GM12878 (cell line): ENCODE measurements at regions not wholly inside any gene's neighbourhood (a gene's known extent, or its start where the extent isn't known, plus 50 kb on each side); places are given as distances from the start of the nearest gene placed in this dataset.

Experiments used
- ATAC-seq: fragments of 200-7000 bp; cut with Tn5 transposase; 3 replicates; pipeline ENCODE4 v1.9.1; 2020; ENCODE audit warnings: mild to moderate bottlenecking, moderate library complexity
- BruUV-seq: library from RNA; stranded (reverse); fragments of 400-500 nt; replicated peaks from 2 replicates; lab custom pipeline; 2021; lab: Mats Ljungman, UMichigan
- CTCF ChIA-PET: fragments of 300-600 bp; sonication (Branson Sonifier 250); formaldehyde crosslinking; extraction: SDS; loops from one replicate; lab custom pipeline; 2021; ENCODE audit warnings: inconsistent platforms; lab: Yijun Ruan, JAX
- POLR2A ChIA-PET: fragments of 350-600 bp; formaldehyde crosslinking; extraction: SDS; loops from one replicate; lab custom pipeline; 2021; ENCODE audit warnings: inconsistent platforms; lab: Charles Lee
- RAD21 ChIA-PET: fragments of 300-600 bp; sonication (Branson Sonifier 250); formaldehyde crosslinking; loops from one replicate; lab custom pipeline; 2023; ENCODE audit warnings: antibody characterized with exemption; ENCODE audit not compliant: unreplicated experiment; lab: Charles Lee
- SMC1A ChIA-PET: fragments of 300-600 bp; sonication (Branson Sonifier 250); formaldehyde crosslinking; loops from one replicate; lab custom pipeline; 2023; ENCODE audit not compliant: unreplicated experiment, uncharacterized antibody; lab: Charles Lee
- DNase-seq: peaks from one replicate; pipeline ENCODE4 v3.0.0-alpha.2; 2011; ENCODE audit warnings: low read depth, low spot score
- FAIRE-seq: peaks from 3 replicates; lab custom pipeline; 2011; peaks lifted over from hg19 to GRCh38; lab: Jason Lieb, UNC
- H2AFZ ChIP-seq: 2 replicates; pipeline ENCODE4 v1.6.0; 2011; ENCODE audit warnings: low read depth, low read length, control low read depth; ENCODE audit not compliant: control insufficient read depth
- H3K27ac ChIP-seq: 2 replicates; pipeline ENCODE4 v1.5.1; 2011; ENCODE audit warnings: control low read depth; ENCODE audit not compliant: control insufficient read depth, insufficient read depth
- H3K27me3 ChIP-seq, 2 experiments: replicated peaks in 1 of 2; 2 replicates each; pipeline versions ENCODE4 v1.6.0 to v1.6.1; 2011; ENCODE audit warnings: low read length in 1 of 2; ENCODE audit not compliant: control insufficient read depth in 2 of 2, insufficient read depth in 2 of 2
- H3K36me3 ChIP-seq, 2 experiments: 2 replicates each; pipeline ENCODE4 v1.5.1; 2011; ENCODE audit warnings: low read length in 1 of 2; ENCODE audit not compliant: control insufficient read depth in 2 of 2, insufficient read depth in 2 of 2
- H3K4me1 ChIP-seq: 2 replicates; pipeline ENCODE4 v1.6.1; 2011; ENCODE audit warnings: mild to moderate bottlenecking, low read length, moderate library complexity, mixed read lengths; ENCODE audit not compliant: control insufficient read depth, insufficient read depth
- H3K4me2 ChIP-seq: 2 replicates; pipeline ENCODE4 v1.6.0; 2011; ENCODE audit warnings: control low read depth; ENCODE audit not compliant: control insufficient read depth, insufficient read depth
- H3K4me3 ChIP-seq: fragments of 200-600 bp; sonication (generic); 2 replicates; pipeline ENCODE4 v1.5.1; 2016
- H3K79me2 ChIP-seq: 2 replicates; pipeline ENCODE4 v1.6.0; 2011; ENCODE audit warnings: low read length; ENCODE audit not compliant: control insufficient read depth, insufficient read depth
- H3K9ac ChIP-seq: 2 replicates; pipeline ENCODE4 v1.8.0; 2011; ENCODE audit warnings: low read length, control low read depth, mixed read lengths; ENCODE audit not compliant: control insufficient read depth, insufficient read depth
- H3K9me3 ChIP-seq: replicated peaks from 3 replicates; pipeline ENCODE4 v1.5.1; 2011; ENCODE audit warnings: mild to moderate bottlenecking, low read length; ENCODE audit not compliant: control insufficient read depth, insufficient read depth
- H4K20me1 ChIP-seq: 2 replicates; pipeline ENCODE4 v1.6.0; 2011; ENCODE audit not compliant: control insufficient read depth, insufficient read depth
- CHD1 ChIP-seq: IDR thresholded peaks from 2 replicates; pipeline ENCODE4 v1.6.1; 2012; ENCODE audit warnings: low read depth, low read length, improper control_type of control experiment
- CREB1 ChIP-seq: IDR thresholded peaks from 2 replicates; pipeline ENCODE4 v1.6.1; 2012; ENCODE audit warnings: low read depth, mild to moderate bottlenecking, inconsistent platforms
- FOS ChIP-seq: IDR thresholded peaks from 3 replicates; pipeline ENCODE4 v1.6.1; 2011; ENCODE audit warnings: borderline replicate concordance; ENCODE audit not compliant: insufficient read length; ENCODE audit errors: extremely low read depth
- HDAC2 ChIP-seq: fragments of 200-600 bp; sonication (generic); IDR thresholded peaks from 2 replicates; pipeline ENCODE4 v1.6.1; 2017
- HDAC6 ChIP-seq: fragments of 200-600 bp; sonication (generic); IDR thresholded peaks from one replicate; pipeline ENCODE4 v1.8.0; 2017; ENCODE audit warnings: antibody characterized with exemption; ENCODE audit not compliant: unreplicated experiment
- HDGF ChIP-seq: fragments of 450-650 bp; IDR thresholded peaks from 2 replicates; pipeline ENCODE4 v1.6.1; 2016; ENCODE audit warnings: antibody characterized with exemption
- KLF5 ChIP-seq: fragments of 450-650 bp; IDR thresholded peaks from 2 replicates; pipeline ENCODE4 v1.6.1; 2014; ENCODE audit warnings: mild to moderate bottlenecking; ENCODE audit not compliant: partially characterized antibody
- LARP7 ChIP-seq: fragments of 450-650 bp; IDR thresholded peaks from 2 replicates; pipeline ENCODE4 v1.6.1; 2017; ENCODE audit warnings: mild to moderate bottlenecking
- MYB ChIP-seq: fragments of 150-350 bp; IDR thresholded peaks from 2 replicates; pipeline ENCODE4 v1.6.1; 2014; ENCODE audit warnings: mild to moderate bottlenecking, low read depth, low read length, borderline replicate concordance
- NFYA ChIP-seq: IDR thresholded peaks from 2 replicates; pipeline ENCODE4 v1.6.1; 2011; ENCODE audit warnings: low read depth, mild to moderate bottlenecking, low read length, improper control_type of control experiment, borderline replicate concordance
- NR2C2 ChIP-seq: IDR thresholded peaks from 2 replicates; pipeline ENCODE4 v1.6.1; 2011; ENCODE audit warnings: borderline replicate concordance, low read depth; ENCODE audit not compliant: control insufficient read depth, insufficient read length
- RAD21 ChIP-seq: IDR thresholded peaks from 2 replicates; pipeline ENCODE4 v1.6.1; 2011; ENCODE audit warnings: mild to moderate bottlenecking, low read depth, low read length, moderate library complexity; ENCODE audit not compliant: insufficient read depth
- SP1 ChIP-seq: IDR thresholded peaks from one replicate; pipeline ENCODE4 v1.6.1; 2011; ENCODE audit warnings: low read depth, low read length
- SUPT20H ChIP-seq: IDR thresholded peaks from 2 replicates; pipeline ENCODE4 v1.6.1; 2011; ENCODE audit warnings: low read depth, mild to moderate bottlenecking, low read length, moderate library complexity, borderline replicate concordance; ENCODE audit not compliant: control insufficient read depth
- SUZ12 ChIP-seq: fragments of 200-600 bp; sonication (generic); IDR thresholded peaks from one replicate; pipeline ENCODE4 v1.6.1; 2018; ENCODE audit warnings: antibody characterized with exemption, mild to moderate bottlenecking; ENCODE audit not compliant: unreplicated experiment
- TARDBP ChIP-seq: IDR thresholded peaks from 2 replicates; pipeline ENCODE4 v1.6.1; 2016; ENCODE audit warnings: borderline replicate concordance
- TCF3 ChIP-seq: IDR thresholded peaks from 2 replicates; pipeline ENCODE4 v1.6.1; 2012; ENCODE audit warnings: low read depth, mild to moderate bottlenecking, low read length, borderline replicate concordance; ENCODE audit not compliant: insufficient read depth
- ZNF24 ChIP-seq: fragments of 450-650 bp; IDR thresholded peaks from 2 replicates; pipeline ENCODE4 v1.6.1; 2017; ENCODE audit warnings: antibody characterized with exemption, mild to moderate bottlenecking
- ZNF384 ChIP-seq: IDR thresholded peaks from 2 replicates; pipeline ENCODE4 v1.6.1; 2012; ENCODE audit warnings: low read depth, mild to moderate bottlenecking, low read length, improper control_type of control experiment, borderline replicate concordance
- WGBS: methylation state at CpG from one replicate; pipeline ENCODE4 v1.1.6; 2016; ENCODE audit warnings: low lambda C conversion rate; ENCODE audit not compliant: insufficient replicate concordance, insufficient coverage; ENCODE audit errors: missing lambda C conversion rate; 5-methylcytosine and 5-hydroxymethylcytosine counted together
- in situ Hi-C: fragments of 300-500 bp; cut with MboI; formaldehyde crosslinking; loops from 9 replicates; pipeline ENCODE4 v1.14.3; 2018; ENCODE audit warnings: mixed read lengths
- intact Hi-C: fragments of 100-400 bp; cut with micrococcal nuclease; formaldehyde crosslinking; loops from one replicate; pipeline ENCODE4 v1.14.2; 2022; ENCODE audit not compliant: unreplicated experiment
- TF ChIP-seq, protein P1 (sequence below): IDR thresholded peaks from 2 replicates; pipeline ENCODE4 v1.6.1; 2012; ENCODE audit warnings: low read depth, low read length, improper control_type of control experiment
- TF ChIP-seq, protein P2 (sequence below), 3 experiments: IDR thresholded peaks in 2 of 3; conservative IDR thresholded peaks in 1 of 3; 2 replicates each; pipeline ENCODE4 v1.5.1; 2011; ENCODE audit warnings: low read depth in 3 of 3, low read length in 3 of 3, mild to moderate bottlenecking in 3 of 3, control low read depth in 2 of 3, moderate library complexity in 2 of 3, inconsistent platforms in 1 of 3, mixed read lengths in 1 of 3; ENCODE audit not compliant: control insufficient read depth in 2 of 3, insufficient read depth in 1 of 3; ENCODE audit errors: extremely low read depth in 1 of 3
- TF ChIP-seq, protein P3 (sequence below): fragments of 450-650 bp; IDR thresholded peaks from 2 replicates; pipeline ENCODE4 v1.6.1; 2017; ENCODE audit warnings: borderline replicate concordance

DNA sequence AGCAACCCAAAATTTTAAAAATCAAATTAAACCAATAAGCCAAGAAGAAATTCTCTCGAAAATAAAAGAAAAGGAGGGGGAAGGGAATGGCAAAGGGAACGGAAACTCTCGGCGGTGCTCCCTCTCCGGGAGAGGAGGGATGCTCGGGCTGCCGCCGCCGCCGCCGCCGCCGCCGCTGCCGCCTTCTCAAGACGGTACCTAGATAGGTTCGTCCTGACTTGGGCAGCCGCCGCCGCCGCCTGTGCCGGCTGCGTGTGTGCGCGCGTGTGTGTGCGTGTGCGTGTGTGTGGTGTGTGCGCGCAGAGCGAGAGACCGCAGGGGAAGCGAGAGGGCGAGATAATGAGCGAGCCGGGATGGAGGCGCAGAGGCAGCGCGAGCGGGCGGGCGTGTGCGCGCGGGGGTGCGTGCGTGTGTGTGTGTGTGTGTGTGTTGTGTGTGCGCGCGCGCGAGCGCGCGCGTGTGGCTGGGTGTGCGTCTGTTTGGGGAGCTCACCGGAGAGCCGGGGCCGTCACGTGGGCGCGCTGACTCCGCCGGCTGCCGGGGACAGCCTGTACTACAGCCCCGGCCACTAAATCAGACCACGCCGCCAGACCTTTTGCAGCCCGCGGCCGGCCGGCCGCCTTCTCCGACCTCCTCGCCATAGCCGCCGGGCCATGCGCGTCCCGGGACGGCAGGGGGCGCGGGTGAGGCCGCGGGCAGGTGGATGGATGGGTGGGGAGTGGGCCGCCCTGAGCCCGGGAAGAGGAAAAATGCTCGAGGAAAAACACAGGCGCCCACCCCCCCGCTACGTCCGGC lies 111.6 kb downstream of the DHX15 start:
- intact Hi-C loops, result no loop called here
- Histone ChIP-seq H3K36me3 (no peaks in the 10 kb centered on the region), H3K4me2 (peak overlapping the region; percentile 74), H3K79me2 (no peaks in the 10 kb centered on the region), H3K4me3 (peak overlapping the region; percentile 65), H3K27ac (no peak overlapping the region), H3K9me3 (no peaks in the 10 kb centered on the region), H2AFZ (no peak overlapping the region; the same call in 1 of the 2 replicates), H4K20me1 (no peaks in the 10 kb centered on the region), H3K27me3 (peaks cover 2 to 4% of the 10 kb centered on the region in 2 experiments; a peak in 3 of 4 replicates), H3K9ac (no peak overlapping the region), H3K4me1 (no peaks in the 10 kb centered on the region; the same call in 1 of the 2 replicates)
- SMC1A ChIA-PET, result no interaction called here
- CTCF ChIA-PET, result interaction anchor here (0.6 kb wide), 1 partner anchor 19 kb away, joined by 4 read pairs; no protein-coding TSS in a partner anchor
- RAD21 ChIA-PET, result no interaction called here
- POLR2A ChIA-PET, result no interaction called here
- in situ Hi-C loops, result no loop called here
- FAIRE-seq (no peak), DNase-seq (no peak), ATAC-seq (peak; percentile 86)
- WGBS, result under 1% methylated on average over 51 of the region's 93 CpGs
- BruUV-seq, result no TSS peak
- TF ChIP-seq HDAC6 (peak; percentile 80), FOS (no peak), TCF3 (no peak), CHD1 (no peak), HDAC2 (no peak), SUZ12 (peak; percentile 19), TARDBP (no peak), LARP7 (0 out of 2 replicates have a peak, but pooled peaks have one; percentile 35), RAD21 (0 out of 2 replicates have a peak, but pooled peaks have one; percentile 9), NR2C2 (no peak), ZNF384 (no peak), CREB1 (peak; percentile 19; the same call in 1 of the 2 replicates), SUPT20H (no peak), KLF5 (no peak), HDGF (no peak), SP1 (no peak), MYB (no peak), NFYA (no peak), ZNF24 (no peak)
- TF ChIP-seq, protein P1, sequence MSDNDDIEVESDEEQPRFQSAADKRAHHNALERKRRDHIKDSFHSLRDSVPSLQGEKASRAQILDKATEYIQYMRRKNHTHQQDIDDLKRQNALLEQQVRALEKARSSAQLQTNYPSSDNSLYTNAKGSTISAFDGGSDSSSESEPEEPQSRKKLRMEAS, result no peak
- TF ChIP-seq, protein P2, sequence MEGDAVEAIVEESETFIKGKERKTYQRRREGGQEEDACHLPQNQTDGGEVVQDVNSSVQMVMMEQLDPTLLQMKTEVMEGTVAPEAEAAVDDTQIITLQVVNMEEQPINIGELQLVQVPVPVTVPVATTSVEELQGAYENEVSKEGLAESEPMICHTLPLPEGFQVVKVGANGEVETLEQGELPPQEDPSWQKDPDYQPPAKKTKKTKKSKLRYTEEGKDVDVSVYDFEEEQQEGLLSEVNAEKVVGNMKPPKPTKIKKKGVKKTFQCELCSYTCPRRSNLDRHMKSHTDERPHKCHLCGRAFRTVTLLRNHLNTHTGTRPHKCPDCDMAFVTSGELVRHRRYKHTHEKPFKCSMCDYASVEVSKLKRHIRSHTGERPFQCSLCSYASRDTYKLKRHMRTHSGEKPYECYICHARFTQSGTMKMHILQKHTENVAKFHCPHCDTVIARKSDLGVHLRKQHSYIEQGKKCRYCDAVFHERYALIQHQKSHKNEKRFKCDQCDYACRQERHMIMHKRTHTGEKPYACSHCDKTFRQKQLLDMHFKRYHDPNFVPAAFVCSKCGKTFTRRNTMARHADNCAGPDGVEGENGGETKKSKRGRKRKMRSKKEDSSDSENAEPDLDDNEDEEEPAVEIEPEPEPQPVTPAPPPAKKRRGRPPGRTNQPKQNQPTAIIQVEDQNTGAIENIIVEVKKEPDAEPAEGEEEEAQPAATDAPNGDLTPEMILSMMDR (IDR thresholded peaks at IDR 0.05 in 2 of 3, conservative IDR thresholded peaks at IDR 0.05 in 1 of 3; ENCODE audit: control insufficient read depth in 2 of 3, extremely low read depth in 1 of 3, insufficient read depth in 1 of 3, low read depth in 3 of 3, low read length in 3 of 3), result peak; percentile 21 to 50 (median 43); a peak in 4 of 6 replicates
- TF ChIP-seq, protein P3, sequence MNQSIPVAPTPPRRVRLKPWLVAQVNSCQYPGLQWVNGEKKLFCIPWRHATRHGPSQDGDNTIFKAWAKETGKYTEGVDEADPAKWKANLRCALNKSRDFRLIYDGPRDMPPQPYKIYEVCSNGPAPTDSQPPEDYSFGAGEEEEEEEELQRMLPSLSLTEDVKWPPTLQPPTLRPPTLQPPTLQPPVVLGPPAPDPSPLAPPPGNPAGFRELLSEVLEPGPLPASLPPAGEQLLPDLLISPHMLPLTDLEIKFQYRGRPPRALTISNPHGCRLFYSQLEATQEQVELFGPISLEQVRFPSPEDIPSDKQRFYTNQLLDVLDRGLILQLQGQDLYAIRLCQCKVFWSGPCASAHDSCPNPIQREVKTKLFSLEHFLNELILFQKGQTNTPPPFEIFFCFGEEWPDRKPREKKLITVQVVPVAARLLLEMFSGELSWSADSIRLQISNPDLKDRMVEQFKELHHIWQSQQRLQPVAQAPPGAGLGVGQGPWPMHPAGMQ, result no peak
